GM12865 (cell line): ENCODE measurements at regions not wholly inside any gene's neighbourhood (a gene's known extent, or its start where the extent isn't known, plus 50 kb on each side); places are given as distances from the start of the nearest gene placed in this dataset.

Source experiments
- DNase-seq: peaks from one replicate; pipeline ENCODE4 v3.0.0; 2010; ENCODE audit warnings: low read depth
- H3K4me3 ChIP-seq: 2 replicates; pipeline ENCODE4 v1.5.1; 2011; ENCODE audit warnings: mild to moderate bottlenecking, low read depth, low read length, control low read depth
- CTCF ChIP-seq: IDR thresholded peaks from 2 replicates; pipeline ENCODE4 v1.5.1; 2011; ENCODE audit warnings: low read length, control low read depth, low read depth, inconsistent platforms; ENCODE audit not compliant: insufficient read depth; ENCODE audit errors: missing control alignments

GRCh38 chr2:204251158-204251997 lies 293.9 kb upstream of the PARD3B start:
- no peak for TF ChIP-seq CTCF
- no peak overlapping the region for H3K4me3 ChIP-seq
- DNase-seq = peak; percentile 27

GRCh38 chr2:204251998-204252376 lies 293.3 kb upstream of the PARD3B start:
- no peak overlapping the region for H3K4me3 ChIP-seq
- no peak for TF ChIP-seq CTCF
- no peak for DNase-seq

- no peak for TF ChIP-seq CTCF
Measured at GRCh38 chr2:204255071-204255470, 290.2 kb upstream of the PARD3B start.

GRCh38 chr2:204255526-204255925 lies 289.7 kb upstream of the PARD3B start:
- no peak overlapping the region for H3K4me3 ChIP-seq
- no peak for TF ChIP-seq CTCF
- DNase-seq = no peak

More at GRCh38 chr2:204255071-204255470, 290.2 kb upstream of the PARD3B start:
- H3K4me3 ChIP-seq = no peak overlapping the region
- no peak for DNase-seq

- DNase-seq = no peak
- no peak for TF ChIP-seq CTCF
Measured at GRCh38 chr2:204257781-204258180, 287.5 kb upstream of the PARD3B start.

GRCh38 chr2:204258890-204259289 lies 286.4 kb upstream of the PARD3B start:
- no peak overlapping the region for H3K4me3 ChIP-seq
- no peak for DNase-seq
- no peak for TF ChIP-seq CTCF

More at GRCh38 chr2:204257781-204258180, 287.5 kb upstream of the PARD3B start:
- no peak overlapping the region for H3K4me3 ChIP-seq
